AML-193 (cell line): ENCODE measurements at regions not wholly inside any gene's neighbourhood (a gene's known extent, or its start where the extent isn't known, plus 50 kb on each side); places are given as distances from the start of the nearest gene placed in this dataset.

ENCODE experiments used
- DNase-seq, 2 experiments: peaks; one replicate each; lab custom pipeline; 2025; lab: John Stamatoyannopoulos, UW

DNA sequence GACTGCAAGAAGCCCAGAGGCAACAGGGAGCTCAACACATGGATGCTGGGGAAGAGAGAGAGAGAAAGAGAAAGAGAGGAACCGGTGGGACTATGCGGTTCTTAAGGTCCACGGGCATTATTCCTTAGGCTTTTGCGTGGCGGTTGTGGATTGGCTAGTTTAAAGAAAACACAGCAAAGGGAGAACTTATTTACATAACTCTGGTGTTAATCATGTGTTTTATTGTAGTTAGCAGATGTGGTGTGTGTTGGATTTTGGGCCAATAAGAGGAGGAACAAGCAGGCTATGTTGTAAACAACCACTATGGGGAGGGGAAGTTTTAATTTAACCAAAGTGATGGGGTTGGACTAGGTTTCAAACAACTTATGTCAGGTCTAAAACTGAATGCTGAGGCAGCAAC, 275.3 kb upstream of the KLF12 start:
- DNase-seq: no peak

- DNase-seq: no peak
These were observed 272.2 kb upstream of the KLF12 start for GRCh38 chr13:74406420-74406819.

DNA sequence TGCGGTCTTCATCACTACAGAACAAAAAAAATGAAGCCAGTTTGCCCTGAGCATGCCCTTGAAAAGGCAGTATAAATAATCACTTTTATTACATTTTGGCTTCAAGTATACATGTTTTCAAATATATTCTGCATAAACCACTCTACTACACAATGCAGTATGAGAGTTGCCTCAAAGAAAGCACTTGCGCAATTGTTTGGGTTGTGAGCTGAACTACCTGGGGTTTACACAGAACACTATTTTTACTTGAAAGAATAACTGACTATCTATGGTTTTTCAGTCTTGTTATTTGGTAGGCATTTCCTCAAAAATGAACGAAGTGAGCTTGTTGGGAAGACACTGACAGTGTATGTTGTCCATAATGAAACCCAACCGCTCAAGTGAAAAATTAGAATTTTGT, 264.4 kb upstream of the KLF12 start:
- DNase-seq: no peak

GRCh38 chr13:74389056-74389455, 254.9 kb upstream of the KLF12 start:
- no peak for DNase-seq

DNA sequence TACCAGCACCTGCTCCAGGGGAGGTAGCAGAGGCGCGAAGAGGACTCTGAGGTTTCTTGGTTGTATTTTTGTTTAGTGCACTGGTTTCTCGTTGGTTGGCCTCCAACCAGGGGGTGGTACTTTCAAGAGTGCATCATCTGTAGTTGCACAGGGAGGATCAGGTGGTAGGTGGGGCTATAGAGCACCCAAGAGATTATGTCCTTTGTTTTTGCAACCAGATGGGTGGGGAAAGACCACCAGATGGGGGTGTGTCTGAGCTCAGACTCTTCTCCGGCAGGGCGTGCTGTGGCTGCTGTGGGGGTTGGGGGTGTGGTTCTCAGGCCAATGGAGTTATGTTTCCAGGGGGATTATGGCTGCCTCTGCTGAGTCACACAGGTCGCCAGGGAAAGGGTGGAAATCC, 254.4 kb upstream of the KLF12 start:
- no peak for DNase-seq

- DNase-seq: no peak
These were observed 238.3 kb upstream of the KLF12 start for GRCh38 chr13:74372511-74372910.

DNA sequence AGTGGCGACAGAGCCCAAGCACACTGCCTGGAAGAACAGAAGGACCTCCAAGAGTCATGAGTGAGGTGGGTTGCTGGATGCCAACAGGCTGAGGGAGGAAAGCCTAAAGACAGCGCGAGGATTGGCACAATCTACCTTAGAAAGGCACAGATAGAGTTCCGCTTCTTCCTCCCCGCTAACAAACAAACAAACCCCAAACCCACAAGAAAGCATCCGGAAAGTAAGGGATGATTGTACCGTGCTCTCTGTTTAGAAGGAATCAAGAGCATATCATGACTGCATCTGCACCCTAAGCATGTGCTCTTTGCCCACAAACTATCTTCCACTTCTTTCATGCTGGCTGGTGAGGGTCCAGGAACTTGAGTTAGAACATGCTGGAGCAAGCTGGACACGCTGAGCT, 233.0 kb upstream of the KLF12 start:
- no peak for DNase-seq

- no peak for DNase-seq
These were observed 227.1 kb upstream of the KLF12 start for GRCh38 chr13:74361274-74361673.

- DNase-seq: no peak
These were observed 212.8 kb upstream of the KLF12 start for GRCh38 chr13:74346960-74347359.

- DNase-seq: no peak
These were observed 204.1 kb upstream of the KLF12 start for GRCh38 chr13:74338341-74338740.

- no peak for DNase-seq
These were observed 202.3 kb upstream of the KLF12 start for GRCh38 chr13:74336546-74336945.

DNA sequence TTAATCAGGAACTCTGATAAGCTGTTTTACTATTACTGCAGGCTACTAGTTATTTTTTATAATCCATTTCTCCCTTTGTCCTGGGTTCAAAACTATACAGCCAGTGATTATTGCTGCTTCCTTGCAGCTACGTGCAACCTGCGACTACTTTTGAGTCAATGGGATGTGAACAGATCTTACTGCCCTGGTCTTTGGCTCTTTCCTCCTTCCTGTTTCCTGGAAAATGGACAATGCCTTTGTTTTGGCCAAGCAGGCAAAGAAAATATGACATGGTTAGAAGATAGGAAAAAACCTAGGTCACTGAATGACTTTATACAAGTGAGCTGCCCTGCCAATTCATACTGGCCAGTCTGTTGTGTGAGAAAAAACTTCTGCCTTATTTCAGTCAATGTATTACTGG, 201.2 kb upstream of the KLF12 start:
- no peak for DNase-seq

- no peak for DNase-seq
These were observed 195.8 kb upstream of the KLF12 start for GRCh38 chr13:74329962-74330361.

- DNase-seq: no peak
These were observed 190.9 kb upstream of the KLF12 start for GRCh38 chr13:74325106-74325505.

GRCh38 chr13:74324338-74324737, 190.1 kb upstream of the KLF12 start:
- DNase-seq: no peak

DNA sequence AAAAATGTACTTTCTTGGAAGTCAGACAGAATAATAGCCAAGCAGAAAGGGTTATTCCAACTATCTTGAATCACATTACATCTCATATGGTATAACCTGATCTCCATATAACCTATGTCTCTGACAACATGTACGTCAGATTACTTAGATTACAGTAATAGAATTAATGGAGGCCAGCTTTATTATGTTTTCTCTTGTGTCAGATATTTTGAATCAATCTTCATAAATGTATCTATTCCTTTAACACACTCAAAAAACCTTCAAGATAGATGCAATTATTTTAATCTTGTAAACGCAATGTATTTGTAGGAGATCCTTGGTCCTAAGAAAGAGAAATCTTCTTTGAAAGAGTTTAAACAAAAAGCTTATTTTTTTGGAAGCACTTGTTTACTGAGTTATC, 188.4 kb upstream of the KLF12 start:
- no peak for DNase-seq

GRCh38 chr13:74320282-74320681, 186.1 kb upstream of the KLF12 start:
- no peak for DNase-seq

- no peak for DNase-seq
These were observed 182.3 kb upstream of the KLF12 start for GRCh38 chr13:74316547-74316946.

- no peak for DNase-seq
These were observed 172.3 kb upstream of the KLF12 start for GRCh38 chr13:74306496-74306895.

DNA sequence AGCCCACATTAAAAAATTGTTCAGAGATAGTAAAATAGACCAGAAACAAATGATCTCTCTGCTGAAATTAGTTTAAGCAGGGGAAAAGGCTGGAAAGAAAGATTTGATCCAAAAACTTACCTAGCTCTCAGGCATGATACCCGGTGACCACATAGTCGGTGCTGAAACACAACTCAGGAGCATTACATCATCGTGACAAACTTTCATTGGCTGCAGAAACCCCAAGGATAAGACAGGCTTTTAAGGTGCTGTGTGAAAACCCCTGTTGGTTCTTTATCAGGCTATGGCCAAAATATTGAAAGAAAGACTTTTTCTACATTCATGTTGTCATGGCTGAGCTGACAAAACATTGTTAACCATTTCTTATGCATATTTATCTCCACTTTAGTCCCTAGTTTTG, 171.7 kb upstream of the KLF12 start:
- no peak for DNase-seq

DNA sequence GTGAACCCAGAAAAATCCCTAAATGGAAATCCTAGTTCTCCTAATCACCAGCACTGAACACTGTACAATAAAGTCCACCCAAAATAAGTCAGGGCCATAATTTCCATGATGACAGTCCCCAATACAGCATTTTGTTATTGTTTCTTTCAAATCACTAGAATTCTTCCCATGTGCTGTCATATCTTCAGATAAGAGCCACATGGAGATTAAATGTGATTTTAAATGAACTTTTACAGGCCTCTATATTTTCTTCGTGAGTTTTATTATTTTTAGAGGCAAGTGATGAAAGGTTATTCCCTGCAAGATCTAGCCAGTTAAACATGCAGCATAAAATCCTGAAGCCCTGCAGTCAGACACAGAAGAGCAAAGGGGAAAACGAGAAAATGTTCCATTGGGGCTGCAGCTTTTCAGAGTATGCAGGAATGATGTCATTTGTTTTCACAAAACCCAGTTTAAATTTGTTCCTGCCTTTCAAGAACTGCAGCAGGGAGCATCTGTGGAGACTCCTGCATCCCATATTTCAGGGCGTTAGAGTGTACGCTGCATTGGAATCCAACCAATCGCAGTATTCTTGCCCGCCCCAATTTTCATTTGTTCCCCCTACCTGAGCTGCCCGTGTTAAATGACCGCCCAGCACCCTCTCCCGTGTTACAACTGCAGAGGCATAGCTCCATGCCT, 167.2 kb upstream of the KLF12 start:
- DNase-seq: no peak

DNA sequence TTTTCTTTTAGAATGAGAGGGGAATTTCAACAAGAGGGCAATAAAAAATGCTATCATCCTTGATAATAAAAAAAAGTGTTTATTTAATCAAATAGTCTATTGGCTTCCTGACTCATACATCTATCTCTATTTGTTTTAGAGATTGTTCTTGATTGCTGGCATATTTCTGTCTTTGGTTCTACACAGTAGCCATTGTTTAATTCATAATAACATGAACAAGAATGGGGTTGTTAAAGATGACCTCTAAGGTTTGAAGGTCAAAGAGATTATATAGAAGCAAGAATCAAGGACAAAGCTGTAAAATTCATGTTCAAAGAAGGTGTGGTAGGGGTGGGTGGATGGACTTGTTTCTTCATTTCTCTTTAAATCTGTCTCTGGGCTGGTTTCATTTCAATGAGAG, 166.0 kb upstream of the KLF12 start:
- DNase-seq: no peak

GRCh38 chr13:74299721-74300120, 165.5 kb upstream of the KLF12 start:
- DNase-seq: no peak

DNA sequence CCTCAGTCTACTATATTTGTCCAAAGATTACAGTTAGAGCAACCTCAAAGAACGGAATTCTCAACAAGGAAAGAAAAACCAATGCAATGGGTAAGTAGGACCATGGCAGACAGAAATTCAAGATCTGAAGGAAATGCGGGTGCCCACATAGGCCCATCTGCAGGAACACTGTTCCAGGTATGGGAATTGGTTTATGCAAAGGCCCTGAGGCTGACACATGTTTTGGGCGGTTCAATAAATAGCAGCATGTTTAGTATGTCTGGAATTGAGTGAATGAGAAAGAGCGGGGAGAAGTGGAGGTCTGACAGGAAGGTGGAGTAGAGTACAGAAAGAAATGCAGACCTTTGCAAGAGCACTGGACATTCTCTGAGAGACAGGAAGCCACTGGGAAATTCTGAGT, 164.7 kb upstream of the KLF12 start:
- no peak for DNase-seq
